ENCODE measurements at regions not wholly inside any gene's neighbourhood (a gene's known extent, or its start where the extent isn't known, plus 50 kb on each side); places are given as distances from the start of the nearest gene placed in this dataset.
"Not testable (repeated sequence)": the region's sequence is repeated elsewhere in the genome, so short reads cannot be mapped to it uniquely, and the experiment has no call there.

GRCh38 chr2:118791483-118791882 is 56.0 kb downstream of the EN1 start:
- DNase-seq: no peak

- no peak for DNase-seq
Measured at GRCh38 chr2:118786746-118787145, 60.7 kb downstream of the EN1 start.

GRCh38 chr2:118784860-118785259 is 62.6 kb downstream of the EN1 start:
- DNase-seq: no peak

GRCh38 chr2:118779362-118779761 is 68.1 kb downstream of the EN1 start:
- no peak for DNase-seq

- peak; percentile 66 for DNase-seq
Measured at GRCh38 chr2:118774458-118775133, 72.9 kb downstream of the EN1 start.

GRCh38 chr2:118773826-118774225 is 73.6 kb downstream of the EN1 start:
- DNase-seq: no peak

- no peak for DNase-seq
Measured at GRCh38 chr2:118772487-118773200, 74.8 kb downstream of the EN1 start.

- DNase-seq: no peak
Measured at GRCh38 chr2:118769707-118770400, 77.6 kb downstream of the EN1 start.

GRCh38 chr2:118766871-118767270 is 80.6 kb downstream of the EN1 start:
- no peak for DNase-seq

- no peak for DNase-seq
Measured at GRCh38 chr2:118764855-118765254, 82.6 kb downstream of the EN1 start.

- DNase-seq: no peak
Measured at GRCh38 chr2:118763797-118764196, 83.7 kb downstream of the EN1 start.

- no peak for DNase-seq
Measured at GRCh38 chr2:118762290-118762689, 85.2 kb downstream of the EN1 start.

GRCh38 chr2:118761771-118762170 is 85.7 kb downstream of the EN1 start:
- no peak for DNase-seq

GRCh38 chr2:118755901-118756300 is 91.5 kb downstream of the EN1 start:
- DNase-seq: no peak

GRCh38 chr2:118755384-118755783 is 92.1 kb downstream of the EN1 start:
- DNase-seq: no peak

GRCh38 chr2:118752762-118753429 is 94.6 kb downstream of the EN1 start:
- DNase-seq: no peak

GRCh38 chr2:118750959-118751565 is 96.4 kb downstream of the EN1 start:
- no peak for DNase-seq

GRCh38 chr2:118748245-118748885 is 99.1 kb downstream of the EN1 start:
- no peak for DNase-seq

GRCh38 chr2:118747637-118748036 is 99.8 kb downstream of the EN1 start:
- DNase-seq: no peak

- DNase-seq: no peak
Measured at GRCh38 chr2:118747066-118747465, 100.4 kb downstream of the EN1 start.

- DNase-seq: not testable (repeated sequence)
Measured at GRCh38 chr2:118744682-118745181, 102.7 kb downstream of the EN1 start.
